Aorta (tissue), 5 donors: ENCODE measurements at regions not wholly inside any gene's neighbourhood (a gene's known extent, or its start where the extent isn't known, plus 50 kb on each side); places are given as distances from the start of the nearest gene placed in this dataset.

Source experiments
- ATAC-seq: fragments of 200-7000 bp; cut with Tn5 transposase; one replicate; pipeline ENCODE4 v1.9.1; 2022; ENCODE audit warnings: moderate library complexity; ENCODE audit not compliant: low FRiP score
- DNase-seq, 2 donors: peaks; one replicate each; pipeline ENCODE4 v3.0.0-alpha.2; 2020
- H3K27ac ChIP-seq, 2 donors: one replicate each; pipeline ENCODE4 v1.5.1; 2013; ENCODE audit warnings: low read length in 2 of 2, mild to moderate bottlenecking in 2 of 2, moderate library complexity in 2 of 2, control low read depth in 1 of 2, inconsistent platforms in 1 of 2, low read depth in 1 of 2
- H3K27me3 ChIP-seq, 2 donors: one replicate each; pipeline ENCODE4 v1.6.1; 2013; ENCODE audit warnings: control low read depth in 1 of 2, low read length in 1 of 2, mild to moderate bottlenecking in 1 of 2, moderate library complexity in 1 of 2; ENCODE audit not compliant: insufficient read depth in 2 of 2, control insufficient read depth in 1 of 2
- H3K36me3 ChIP-seq, 2 donors: one replicate each; pipeline ENCODE4 v1.6.1; 2013; ENCODE audit warnings: control low read depth in 1 of 2, low read length in 1 of 2, mild to moderate bottlenecking in 1 of 2; ENCODE audit not compliant: insufficient read depth in 2 of 2, control insufficient read depth in 1 of 2
- H3K4me1 ChIP-seq, 2 donors: one replicate each; pipeline ENCODE4 v1.6.1; 2013; ENCODE audit warnings: low read length in 2 of 2, control low read depth in 1 of 2, mild to moderate bottlenecking in 1 of 2, moderate library complexity in 1 of 2; ENCODE audit not compliant: insufficient read depth in 2 of 2, control insufficient read depth in 1 of 2
- H3K4me3 ChIP-seq, 2 donors: one replicate each; pipeline ENCODE4 v1.5.1; 2013; ENCODE audit warnings: low read length in 2 of 2, control low read depth in 1 of 2, mild to moderate bottlenecking in 1 of 2
- H3K9me3 ChIP-seq: one replicate; pipeline ENCODE4 v1.6.1; 2013; ENCODE audit warnings: mild to moderate bottlenecking, low read length; ENCODE audit not compliant: control insufficient read depth
- WGBS, 2 donors: extraction: QIAGEN DNeasy Blood & Tissue Kit; methylation state at CpG; one replicate each; pipeline ENCODE4 v1.1.7; 2013; 5-methylcytosine and 5-hydroxymethylcytosine counted together
- intact Hi-C, 2 donors: fragments of 100-400 bp; cut with DNase I; formaldehyde crosslinking; loops; one replicate each; pipeline versions ENCODE4 v1.14.2 to v1.15.0; 2022
- donor health status: healthy with polysubstance abuse.
- donor health status: Bipolar disorder and iron deficiency.
- donor health status: DM: no; HTN: no; CAD: no.
- donor health status: DM: no; HTN: no; CAD: no.
- donor health status: DM: yes; HTN: yes; CAD: no.

GRCh38 chr2:7427293-7428060 lies 510.3 kb downstream of the RNF144A start:
- no peaks in the 10 kb centered on the region for H3K36me3 ChIP-seq
- H3K4me1 ChIP-seq, result no peaks in the 10 kb centered on the region
- H3K27ac ChIP-seq, result no peak overlapping the region
- DNase-seq (no peak), ATAC-seq (peak; percentile 66)
- no peak overlapping the region for H3K4me3 ChIP-seq
- 45% methylated on average over 8 of the region's 8 CpGs for WGBS, 2 donors
- H3K27me3 ChIP-seq, result no peaks in the 10 kb centered on the region
- no peaks in the 10 kb centered on the region for H3K9me3 ChIP-seq
- intact Hi-C loops, result loop anchor here (5.0 to 10.0 kb wide), 3 partner anchors 393 to 1335 kb away; no protein-coding TSS in a partner anchor

- H3K27me3 ChIP-seq, result no peaks in the 10 kb centered on the region
- H3K4me1 ChIP-seq, result no peaks in the 10 kb centered on the region
- H3K9me3 ChIP-seq, result peaks cover 3% of the 10 kb centered on the region
- 90 to 92% methylated on average over 15 of the region's 15 CpGs for WGBS, 2 donors
- H3K27ac ChIP-seq, result no peak overlapping the region
- no peak overlapping the region for H3K4me3 ChIP-seq
- H3K36me3 ChIP-seq, result no peaks in the 10 kb centered on the region
- intact Hi-C loops, result loop anchor here (5.0 to 10.0 kb wide), 3 partner anchors 394 to 1334 kb away; no protein-coding TSS in a partner anchor
- ATAC-seq (no peak), DNase-seq (no peak)
Measured at GRCh38 chr2:7428454-7429204, 511.4 kb downstream of the RNF144A start.

- intact Hi-C loops, result loop anchor here (2.0 to 10.0 kb wide), 4 partner anchors 395 to 1333 kb away; no protein-coding TSS in a partner anchor
- H3K27me3 ChIP-seq, result no peaks in the 10 kb centered on the region
- no peak for ATAC-seq
- 92 to 95% methylated on average over 4 of the region's 4 CpGs for WGBS, 2 donors
- H3K4me1 ChIP-seq, result no peaks in the 10 kb centered on the region
- no peak overlapping the region for H3K27ac ChIP-seq
- H3K4me3 ChIP-seq, result no peak overlapping the region
- no peaks in the 10 kb centered on the region for H3K36me3 ChIP-seq
- peaks cover 3% of the 10 kb centered on the region for H3K9me3 ChIP-seq
- no peak for DNase-seq
Measured at GRCh38 chr2:7429733-7430132, 512.5 kb downstream of the RNF144A start.

- Histone ChIP-seq H3K27me3 (no peaks in the 10 kb centered on the region), H3K9me3 (peaks cover 3% of the 10 kb centered on the region), H3K4me3 (no peak overlapping the region), H3K27ac (no peak overlapping the region), H3K4me1 (no peaks in the 10 kb centered on the region), H3K36me3 (no peaks in the 10 kb centered on the region)
- WGBS, 2 donors, result 94 to 99% methylated on average over 10 of the region's 10 CpGs
- DNase-seq (no peak), ATAC-seq (peak; percentile 26)
- intact Hi-C loops, result loop anchor here in 1 of 2 donors (2.0 kb wide), 1 partner anchor 1254 kb away; no protein-coding TSS in a partner anchor
Measured at GRCh38 chr2:7430421-7430868, 513.2 kb downstream of the RNF144A start.

- intact Hi-C loops, result loop anchor here in 1 of 2 donors (2.0 kb wide), 1 partner anchor 1254 kb away; no protein-coding TSS in a partner anchor
- Histone ChIP-seq H3K27ac (no peak overlapping the region), H3K9me3 (peaks cover 3% of the 10 kb centered on the region), H3K4me3 (no peak overlapping the region), H3K27me3 (no peaks in the 10 kb centered on the region), H3K36me3 (no peaks in the 10 kb centered on the region), H3K4me1 (no peaks in the 10 kb centered on the region)
- WGBS, 2 donors, result 20 to 23% methylated on average over 56 of the region's 56 CpGs
- ATAC-seq, result peak; percentile 31
- DNase-seq, result peak; percentile 75 to 80
Measured at GRCh38 chr2:7430869-7431641, 513.8 kb downstream of the RNF144A start.

- ATAC-seq (no peak), DNase-seq (no peak)
- peaks cover 3% of the 10 kb centered on the region for H3K9me3 ChIP-seq
- no peaks in the 10 kb centered on the region for H3K36me3 ChIP-seq
- intact Hi-C loops, result no loop called here
- WGBS, 2 donors, result 95 to 99% methylated on average over 4 of the region's 4 CpGs
- no peak overlapping the region for H3K4me3 ChIP-seq
- H3K27ac ChIP-seq, result no peak overlapping the region
- H3K27me3 ChIP-seq, result no peaks in the 10 kb centered on the region
- H3K4me1 ChIP-seq, result no peaks in the 10 kb centered on the region
Measured at GRCh38 chr2:7432436-7432835, 515.2 kb downstream of the RNF144A start.

- 90 to 92% methylated on average over 9 of the region's 9 CpGs for WGBS, 2 donors
Measured at GRCh38 chr2:7436096-7436906, 519.1 kb downstream of the RNF144A start.

GRCh38 chr2:7437141-7437540 lies 519.9 kb downstream of the RNF144A start:
- Histone ChIP-seq H3K27ac (no peak overlapping the region), H3K36me3 (no peaks in the 10 kb centered on the region), H3K4me1 (no peaks in the 10 kb centered on the region), H3K9me3 (peaks cover 3% of the 10 kb centered on the region), H3K27me3 (no peaks in the 10 kb centered on the region), H3K4me3 (no peak overlapping the region)
- intact Hi-C loops, result no loop called here
- ATAC-seq (no peak), DNase-seq (no peak)

More at GRCh38 chr2:7436096-7436906, 519.1 kb downstream of the RNF144A start:
- H3K4me1 ChIP-seq, result no peaks in the 10 kb centered on the region
- no peak overlapping the region for H3K27ac ChIP-seq
- ATAC-seq (no peak), DNase-seq (no peak)
- H3K9me3 ChIP-seq, result peaks cover 3% of the 10 kb centered on the region
- H3K27me3 ChIP-seq, result no peaks in the 10 kb centered on the region
- H3K4me3 ChIP-seq, result no peak overlapping the region
- H3K36me3 ChIP-seq, result no peaks in the 10 kb centered on the region
- intact Hi-C loops, result no loop called here
